Fibroblast of upper back skin (primary cell): ENCODE measurements at regions not wholly inside any gene's neighbourhood (a gene's known extent, or its start where the extent isn't known, plus 50 kb on each side); places are given as distances from the start of the nearest gene placed in this dataset.

ENCODE experiments used
- DNase-seq: peaks from one replicate; pipeline ENCODE4 v3.0.0-alpha.2; 2013

DNA sequence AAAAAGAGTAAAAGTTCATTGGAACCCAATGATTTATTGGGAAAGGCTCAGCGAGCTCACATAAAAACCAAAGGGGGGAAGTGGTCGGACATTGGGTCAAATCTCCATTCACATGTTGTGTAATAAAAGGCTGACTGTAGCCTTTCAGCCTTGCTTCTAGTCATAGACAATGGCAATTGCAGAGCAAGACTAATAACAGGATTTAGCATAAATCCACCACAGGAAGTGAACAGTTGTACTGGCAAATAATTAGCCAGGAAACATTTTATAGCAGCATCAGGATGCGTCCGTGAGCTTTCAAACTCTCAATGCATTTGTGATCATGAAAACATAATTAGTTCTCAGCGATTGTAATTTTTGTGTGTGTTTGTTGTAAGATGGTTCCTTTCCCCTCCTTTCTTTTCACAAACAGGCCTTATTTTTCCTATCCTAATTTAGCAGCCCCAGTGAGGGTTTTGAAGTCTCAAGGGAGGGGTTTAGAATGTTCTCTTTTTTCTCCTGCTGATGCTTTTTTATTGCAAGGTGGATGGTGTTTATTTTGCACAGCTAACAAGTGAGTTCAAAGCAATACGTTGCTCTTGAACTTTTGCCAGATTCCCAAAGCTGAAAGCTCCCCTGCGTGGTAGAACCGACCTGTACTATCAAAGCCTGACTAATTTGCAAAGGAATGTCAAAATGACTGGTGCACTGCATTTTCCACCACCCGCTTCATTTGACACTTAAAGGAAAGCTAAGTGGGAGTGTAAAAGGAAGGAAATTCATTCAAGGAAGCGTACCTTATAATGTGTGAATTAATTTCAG lies 105.6 kb downstream of the SPRY2 start:
- peak; percentile 17 for DNase-seq

DNA sequence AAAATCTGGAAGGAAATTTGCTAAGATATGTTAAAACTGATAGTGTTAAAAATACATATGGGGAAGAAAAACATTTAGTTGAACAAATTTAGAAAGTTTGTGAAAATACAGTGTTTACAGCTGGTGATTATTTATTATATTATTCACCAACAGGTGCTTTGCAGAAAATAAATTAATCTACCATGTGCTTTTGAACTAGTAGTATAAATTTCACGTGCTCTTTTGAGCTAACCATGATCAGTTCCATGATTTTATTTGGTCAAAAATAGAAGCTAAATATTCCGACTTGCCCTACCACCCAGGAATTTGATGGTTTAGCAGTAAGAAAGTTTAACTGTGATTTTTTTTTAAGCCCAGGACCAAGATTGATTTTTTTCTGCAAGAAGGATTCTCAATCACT lies 113.3 kb downstream of the SPRY2 start:
- no peak for DNase-seq

DNA sequence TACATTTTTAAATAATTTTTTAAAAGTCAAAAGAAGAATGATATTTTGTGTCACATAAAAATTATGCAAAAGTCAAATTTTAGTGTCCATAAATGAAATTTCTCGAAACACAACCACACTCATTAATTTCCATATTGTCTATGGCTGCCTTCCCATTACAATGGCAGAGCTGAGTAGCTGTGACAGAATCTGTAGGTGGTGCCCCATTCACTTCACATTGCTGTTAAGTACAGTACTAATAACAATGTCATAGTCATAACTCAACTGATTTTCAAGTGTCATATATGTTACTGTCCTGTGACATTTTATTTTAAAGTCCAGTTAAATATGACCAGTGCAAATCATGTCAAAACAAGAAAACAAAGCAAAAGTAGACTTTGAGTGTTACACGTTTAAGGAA lies 114.3 kb downstream of the SPRY2 start:
- no peak for DNase-seq

DNA sequence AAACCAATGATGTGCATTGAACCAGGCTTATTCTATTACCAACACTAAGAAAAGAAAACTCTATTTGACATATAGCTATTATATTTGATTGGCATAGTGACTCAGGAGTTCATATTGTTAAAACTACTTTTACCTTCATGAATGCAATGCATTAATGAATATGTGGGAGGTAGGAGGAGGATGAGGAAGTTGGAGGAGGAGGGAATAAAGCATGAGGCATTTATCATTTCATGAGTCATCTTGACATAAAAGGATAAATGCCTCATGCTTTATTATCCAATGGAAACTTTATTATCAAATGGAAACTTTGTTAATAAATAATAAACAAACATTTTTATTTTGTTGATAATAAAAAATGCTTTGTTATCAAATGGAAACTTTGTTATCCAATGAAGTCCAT lies 116.5 kb downstream of the SPRY2 start:
- DNase-seq: no peak

DNA sequence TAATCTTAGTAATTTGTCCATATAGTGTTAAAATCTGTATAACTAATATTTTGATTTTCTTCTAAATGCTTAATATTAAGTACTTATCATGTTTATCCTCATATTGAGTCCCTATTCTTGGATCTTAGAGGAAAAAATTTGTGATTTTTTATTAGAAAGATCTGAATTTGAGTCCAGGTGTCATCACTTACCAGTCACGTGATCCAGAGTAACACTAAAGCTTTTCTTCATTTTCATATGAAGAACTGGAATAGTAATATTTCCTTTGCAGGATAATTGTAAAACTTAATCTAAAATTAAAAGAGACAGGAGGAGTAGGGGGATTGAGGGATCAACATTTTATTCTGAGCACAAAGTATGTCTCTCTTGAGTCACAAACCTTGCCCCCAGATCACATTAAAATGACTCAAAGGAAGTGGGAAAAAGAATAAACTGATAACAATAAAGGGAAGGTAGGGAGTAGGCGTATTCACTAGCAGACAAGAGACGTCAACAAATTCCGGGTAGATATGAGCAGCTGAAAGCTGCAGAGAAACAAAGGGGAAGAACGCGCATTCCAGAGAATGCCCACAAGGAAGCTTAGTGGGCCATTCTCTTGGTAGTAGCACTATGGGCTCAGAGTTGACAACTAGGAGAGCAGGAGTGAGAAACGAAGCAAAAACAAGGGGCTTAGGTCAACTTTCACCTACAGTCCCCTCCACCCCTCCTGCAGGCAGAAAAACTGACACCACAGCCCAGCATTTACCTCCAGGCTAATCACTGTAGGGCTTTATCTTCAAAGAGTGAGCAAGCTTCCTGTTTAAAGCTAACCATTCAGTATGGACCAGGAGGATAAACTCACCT lies 123.1 kb downstream of the SPRY2 start:
- no peak for DNase-seq

DNA sequence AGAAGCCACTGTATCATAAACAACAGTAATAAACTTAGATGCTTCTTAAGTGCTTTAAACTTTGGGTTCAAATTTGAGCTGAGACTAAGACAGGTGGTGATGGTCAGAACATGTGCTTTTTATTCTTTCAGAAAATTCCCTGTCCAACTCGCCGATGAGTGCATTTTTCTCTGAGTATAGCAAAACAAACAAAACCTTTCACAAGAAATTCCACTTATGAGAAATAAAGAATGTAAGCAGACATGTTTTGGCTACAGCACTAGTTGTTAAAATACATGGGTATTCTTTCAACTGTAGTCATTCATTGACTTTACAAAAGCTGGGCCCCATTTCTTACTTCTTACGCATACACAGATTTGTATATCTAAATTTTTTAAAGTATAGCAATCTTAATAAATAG lies 125.6 kb downstream of the SPRY2 start:
- peak; percentile 57 for DNase-seq

DNA sequence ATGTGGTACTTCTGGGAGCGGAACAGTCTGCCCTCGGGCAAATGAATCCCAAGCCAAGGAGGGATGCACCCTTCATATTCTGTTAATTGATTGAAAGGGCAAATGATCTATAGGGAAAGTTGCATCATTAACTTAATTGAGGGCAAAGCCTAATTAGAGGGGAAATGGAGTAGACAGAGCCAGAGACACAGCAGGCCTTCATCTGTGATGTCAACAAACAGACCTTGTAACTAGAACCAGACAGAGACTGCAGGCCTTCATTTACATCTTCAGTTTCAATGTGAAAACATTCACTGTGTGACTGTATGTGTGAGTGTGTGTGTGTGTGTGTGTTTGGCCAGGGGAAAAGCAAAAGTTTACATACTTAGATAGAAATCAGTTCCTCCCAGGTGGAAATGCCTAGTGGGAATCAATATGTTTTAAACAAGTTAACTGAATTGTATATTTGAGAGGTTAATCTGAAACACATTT lies 126.4 kb downstream of the SPRY2 start:
- peak; percentile 50 for DNase-seq

DNA sequence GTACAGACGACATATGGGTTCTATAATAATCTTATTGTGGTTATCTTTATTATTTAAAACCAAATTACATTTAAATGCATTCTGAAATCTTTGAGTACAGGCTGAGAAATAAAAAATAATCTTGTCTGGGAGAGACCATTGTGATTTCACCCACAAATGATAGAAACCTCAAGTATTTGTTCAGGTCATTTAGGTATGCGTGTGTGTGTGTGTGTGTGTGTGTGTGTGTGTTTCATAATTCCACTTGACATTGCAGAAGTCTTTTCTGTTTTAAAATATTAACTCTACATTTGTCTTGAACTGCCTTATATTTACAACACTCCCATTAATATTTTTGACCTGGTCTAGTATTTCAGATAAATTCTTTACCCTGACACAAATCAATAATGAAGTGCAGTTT lies 126.9 kb downstream of the SPRY2 start:
- no peak for DNase-seq

DNA sequence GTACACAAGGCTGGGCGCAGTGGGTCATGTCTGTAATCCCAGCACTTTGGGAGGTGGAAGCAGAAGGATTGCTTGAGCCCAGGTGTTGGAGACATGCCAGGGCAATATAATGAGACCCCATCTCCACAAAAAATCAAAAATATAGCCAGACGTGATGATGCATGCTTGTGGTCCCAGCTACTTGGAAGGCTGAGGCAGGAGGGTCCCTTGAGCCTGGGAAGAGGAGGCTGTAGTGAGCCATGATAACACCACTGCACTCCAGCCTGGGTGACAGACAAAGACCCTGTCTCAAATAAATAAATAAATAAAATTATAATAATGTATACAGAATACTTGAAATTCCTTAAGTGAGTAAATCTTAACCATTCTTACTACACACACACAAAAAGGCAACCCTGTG lies 127.7 kb downstream of the SPRY2 start:
- no peak for DNase-seq

DNA sequence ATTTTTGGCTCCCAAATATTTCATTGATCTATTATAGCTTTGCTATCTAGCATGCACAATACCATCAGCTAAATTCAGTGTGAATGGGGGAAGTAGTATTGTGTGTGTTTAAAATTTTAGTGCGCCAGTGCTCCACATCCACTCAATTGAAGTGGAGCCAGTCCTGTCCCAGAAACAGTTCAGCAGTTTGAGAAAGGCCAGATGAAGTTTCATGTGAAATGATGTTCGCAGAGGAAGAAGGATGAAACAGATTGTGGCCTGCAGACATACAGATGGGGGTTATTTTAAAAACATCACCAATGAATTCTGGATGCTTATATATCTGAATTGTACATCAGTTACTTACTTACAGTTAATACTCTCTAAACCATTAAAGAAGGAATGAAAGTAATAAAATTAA lies 129.4 kb downstream of the SPRY2 start:
- no peak for DNase-seq

DNA sequence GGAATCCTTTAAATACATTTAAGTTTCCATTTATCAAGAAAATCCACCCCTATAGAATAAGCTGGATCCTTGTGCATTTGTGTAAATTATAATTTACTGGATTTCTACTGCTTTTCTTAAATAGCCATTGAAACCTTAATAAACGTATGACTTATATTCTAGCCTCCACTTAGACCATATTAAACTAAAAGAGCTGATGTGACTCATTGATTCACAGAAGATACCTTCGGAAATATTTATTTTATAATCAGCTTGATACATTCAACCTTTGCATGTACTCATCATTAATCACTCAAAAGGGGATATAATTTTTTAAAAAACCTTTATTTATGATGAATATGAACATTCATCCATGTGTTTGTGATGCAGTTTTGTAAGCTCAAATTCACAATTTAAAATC lies 136.3 kb downstream of the SPRY2 start:
- no peak for DNase-seq

DNA sequence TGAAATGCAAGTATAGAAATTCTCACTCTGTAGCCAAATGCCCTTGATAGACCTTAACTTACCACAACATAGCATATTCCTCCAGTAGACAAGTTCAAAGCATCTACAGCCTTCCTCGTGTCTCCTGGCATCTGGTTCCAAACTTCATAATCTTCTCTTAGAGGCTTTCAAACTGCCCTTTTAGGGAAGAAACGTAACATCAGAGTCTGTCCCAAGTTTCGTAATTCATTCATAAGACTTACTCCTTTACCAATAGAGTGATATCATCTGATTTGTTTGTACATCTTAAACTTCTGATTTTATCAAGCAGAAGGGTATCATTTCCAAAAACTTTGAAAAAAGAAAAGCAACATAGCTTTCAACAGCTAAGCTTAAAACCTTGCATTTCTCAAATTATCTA lies 137.4 kb downstream of the SPRY2 start:
- DNase-seq: no peak

DNA sequence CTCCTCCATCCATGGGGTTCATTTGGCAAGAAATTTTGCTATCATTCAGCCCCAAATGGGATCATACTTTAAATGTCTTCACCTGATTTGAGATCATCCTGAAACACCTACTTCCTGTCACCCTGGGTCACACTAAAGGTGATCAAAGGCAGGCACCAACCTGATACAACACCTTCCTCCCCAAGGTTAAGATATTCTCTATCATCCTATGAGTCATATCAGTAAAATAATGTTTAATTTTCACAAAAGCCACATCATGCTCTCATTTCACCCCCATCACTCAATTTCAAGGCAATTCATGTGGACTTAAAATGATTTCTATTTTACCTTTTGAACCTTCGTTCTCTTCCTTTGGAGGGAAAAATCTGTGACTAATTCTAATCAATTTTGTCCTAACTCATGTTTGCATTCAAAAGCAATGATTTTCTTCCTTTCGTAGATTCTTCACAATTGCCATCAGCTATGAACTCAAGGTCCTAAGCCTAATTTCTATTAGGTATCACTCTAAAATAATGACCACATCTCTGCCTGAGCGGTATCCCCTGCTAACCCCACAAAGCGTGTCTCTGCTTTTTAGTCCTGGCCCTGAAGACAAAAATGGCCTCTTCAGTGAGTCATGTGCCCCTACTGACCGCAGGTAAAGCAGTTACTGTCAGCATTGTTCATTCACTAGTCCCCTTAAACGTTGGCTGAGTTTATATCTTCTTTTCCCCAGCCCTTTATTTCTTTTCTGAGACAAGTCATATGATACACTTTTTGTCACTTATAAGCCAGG lies 139.0 kb downstream of the SPRY2 start:
- DNase-seq: no peak

DNA sequence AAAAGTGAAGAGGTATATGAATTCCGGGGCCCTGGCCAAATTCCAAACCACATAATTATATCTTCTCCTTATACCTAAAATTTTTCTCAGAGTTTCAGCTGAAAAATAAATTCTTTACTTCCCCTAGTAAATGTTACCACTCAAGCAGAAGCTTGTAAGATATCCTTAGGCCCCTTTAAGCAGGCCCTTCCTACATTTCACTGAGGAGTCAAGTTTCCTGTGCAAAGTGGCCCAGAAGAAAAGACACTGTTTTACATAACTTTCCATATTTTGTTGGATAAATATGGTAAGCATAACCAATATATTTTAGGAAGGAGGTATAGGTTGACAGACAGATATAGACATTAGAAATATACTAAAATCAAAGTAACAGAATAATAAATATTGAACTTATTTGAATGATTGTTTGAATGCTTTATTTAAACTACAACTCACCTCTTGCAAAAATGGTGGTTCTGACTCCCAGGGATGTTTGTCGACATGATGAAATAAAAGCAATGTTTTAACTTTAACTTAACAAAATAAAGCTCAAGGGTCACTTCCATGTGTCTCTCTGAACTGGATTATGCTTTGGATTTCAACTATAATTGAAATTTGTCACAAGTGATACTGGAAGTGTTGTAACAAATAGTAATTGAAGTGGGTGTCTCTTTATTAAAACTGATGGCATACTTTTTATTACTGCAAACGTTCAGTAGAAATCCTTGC lies 141.2 kb downstream of the SPRY2 start:
- no peak for DNase-seq

DNA sequence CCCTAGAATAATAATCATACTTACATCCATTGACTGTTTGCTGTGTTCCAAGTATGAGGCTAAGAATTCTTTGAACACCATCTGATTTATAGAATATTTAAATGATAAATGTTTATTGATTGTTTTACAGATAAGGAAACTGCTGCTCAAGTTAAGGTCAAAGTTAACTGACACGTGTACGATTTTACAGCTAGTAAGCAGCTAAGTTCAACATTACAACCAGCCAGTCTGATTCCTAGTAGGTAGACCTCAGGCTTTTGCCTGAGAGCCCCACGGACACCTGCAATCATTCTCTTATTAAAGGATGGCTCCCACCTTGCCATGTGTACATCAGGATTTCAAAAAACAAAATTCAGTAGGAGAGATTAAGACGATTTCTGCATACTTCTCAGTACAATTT lies 141.9 kb downstream of the SPRY2 start:
- DNase-seq: no peak

DNA sequence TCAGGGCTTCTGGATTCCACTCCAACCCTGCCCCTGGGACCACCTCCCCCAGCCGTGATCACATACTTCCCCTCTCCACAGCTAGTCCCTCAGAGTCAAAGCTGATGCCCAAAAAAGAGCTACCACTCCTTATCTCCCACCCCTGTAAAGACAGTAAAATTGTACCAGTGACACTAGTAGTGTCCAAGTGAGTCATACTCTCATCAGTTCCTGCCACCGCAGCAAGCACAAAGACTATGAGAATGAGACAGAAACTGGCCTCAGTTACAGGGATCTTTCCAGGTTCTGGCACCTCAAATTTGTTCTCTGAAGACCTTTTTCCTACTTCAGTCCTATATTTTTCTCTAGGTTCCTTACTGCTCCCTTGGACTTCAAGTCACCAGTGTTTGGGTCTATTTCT lies 144.2 kb downstream of the SPRY2 start:
- no peak for DNase-seq

DNA sequence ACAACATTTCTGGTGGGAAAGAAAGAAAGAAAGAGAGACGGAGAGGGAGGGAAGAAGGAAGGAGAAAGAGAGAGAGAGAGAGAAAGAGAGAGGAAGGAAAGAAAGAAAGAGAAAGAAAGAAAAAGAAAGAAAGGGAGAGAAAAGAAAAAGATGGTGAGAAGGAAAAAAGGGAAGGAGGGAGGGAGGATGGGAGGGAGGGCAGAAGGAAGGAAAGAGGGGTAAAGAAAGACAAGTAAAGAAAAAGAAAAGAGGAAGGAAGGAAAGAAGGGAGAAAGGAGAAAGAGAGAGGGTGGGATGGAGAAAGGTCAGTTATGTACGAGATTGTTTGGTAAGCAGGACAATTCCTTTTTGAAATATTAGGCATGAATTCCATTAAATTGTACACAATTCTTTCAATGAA lies 145.3 kb downstream of the SPRY2 start:
- no peak for DNase-seq

DNA sequence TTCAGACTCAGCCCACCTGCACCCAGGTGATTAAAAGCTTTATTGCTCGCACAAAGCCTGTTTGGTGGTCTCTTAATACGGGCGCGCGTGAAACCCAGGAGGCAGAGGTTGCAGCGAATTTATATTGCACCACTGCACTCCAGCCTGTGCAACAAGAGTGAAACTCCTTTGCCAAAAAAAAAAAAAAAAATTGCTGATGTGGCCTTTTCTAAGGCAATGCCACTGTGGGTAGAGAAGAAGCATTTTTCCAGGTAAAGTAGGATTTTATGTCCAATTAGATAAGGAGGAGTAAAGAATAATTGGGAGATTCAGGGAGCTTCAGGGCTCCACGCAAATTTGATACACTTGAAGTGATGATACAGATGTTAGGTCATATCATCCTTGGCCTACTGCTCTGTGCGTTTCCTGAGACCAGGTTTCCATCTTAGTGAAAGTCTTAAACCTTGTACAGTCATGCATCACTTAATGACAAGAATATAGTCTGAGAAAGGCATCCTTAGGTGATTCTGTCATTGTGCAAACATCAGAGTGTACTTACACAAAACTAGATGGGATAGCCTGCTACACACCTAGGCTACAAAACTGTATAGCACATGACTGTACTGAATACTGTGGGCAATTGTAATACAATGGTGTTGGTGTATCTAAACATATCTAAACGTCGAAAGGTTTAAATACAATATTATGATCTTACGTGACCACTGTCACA lies 150.9 kb downstream of the SPRY2 start:
- no peak for DNase-seq

DNA sequence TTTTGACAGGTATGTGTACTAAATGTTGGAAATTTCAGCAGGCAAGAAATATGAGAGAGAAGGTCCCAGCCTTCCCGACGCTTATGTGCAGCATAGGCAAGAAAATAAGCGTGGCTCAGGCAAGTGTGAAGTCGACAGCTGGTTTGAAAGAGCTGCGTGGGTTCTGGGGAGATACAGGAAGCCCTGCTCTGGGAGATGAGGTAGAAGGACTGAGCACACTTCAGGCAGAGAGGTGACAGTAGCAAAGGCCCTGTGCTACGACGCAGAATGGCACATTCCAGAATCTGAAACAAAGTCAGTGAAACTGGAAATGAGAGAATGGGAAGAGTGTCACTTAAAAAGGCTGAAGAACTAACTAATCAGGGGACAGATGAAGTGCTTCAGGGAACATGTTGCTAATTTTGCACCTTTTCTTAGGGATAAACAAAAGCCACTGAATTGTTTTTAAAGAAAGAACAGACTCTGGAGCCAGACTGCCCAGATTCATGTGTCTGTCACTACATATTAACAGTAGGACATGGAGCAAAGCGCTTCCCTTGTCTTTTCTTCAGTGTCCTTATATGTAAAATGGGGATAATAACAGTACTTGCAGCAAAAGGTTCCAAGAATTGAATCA lies 160.1 kb downstream of the SPRY2 start:
- no peak for DNase-seq

DNA sequence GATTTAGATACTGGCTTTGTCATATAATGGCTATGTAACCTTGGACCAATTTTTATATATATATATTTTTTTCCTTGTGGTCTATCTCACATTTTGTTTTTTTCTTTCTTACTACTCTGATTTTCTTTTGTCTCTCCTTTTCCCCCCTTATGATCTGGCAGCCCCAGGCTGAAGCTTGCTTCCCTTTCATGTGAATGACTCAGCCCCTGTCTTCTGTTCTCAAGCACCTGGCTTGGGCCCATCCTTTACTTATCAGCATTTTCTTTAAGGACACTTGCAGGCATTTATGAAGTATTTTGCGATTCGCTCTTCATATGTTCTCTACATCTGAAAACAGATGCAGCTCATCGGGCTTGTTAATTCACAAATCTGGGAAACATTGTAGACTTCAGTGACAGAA lies 163.6 kb downstream of the SPRY2 start:
- DNase-seq: no peak

DNA sequence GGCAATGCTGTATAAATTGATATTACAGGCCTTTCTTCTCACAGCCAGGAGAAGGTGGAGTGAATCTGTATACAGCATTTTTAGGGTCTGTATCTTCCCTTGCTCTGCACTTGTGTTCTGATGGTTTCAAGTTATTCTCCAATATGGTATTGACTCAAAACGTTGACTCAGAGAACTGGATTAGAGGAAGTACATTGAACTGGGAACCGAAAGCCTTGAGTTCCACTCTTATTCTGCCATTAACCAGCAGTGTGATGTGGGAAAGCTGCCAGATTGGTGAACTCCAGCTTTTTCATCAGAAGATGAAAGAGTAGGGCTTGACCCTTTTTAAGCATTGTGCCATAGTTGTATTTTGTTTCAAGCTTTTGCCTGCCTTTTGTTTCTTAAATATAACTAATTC lies 167.7 kb downstream of the SPRY2 start:
- DNase-seq: no peak

DNA sequence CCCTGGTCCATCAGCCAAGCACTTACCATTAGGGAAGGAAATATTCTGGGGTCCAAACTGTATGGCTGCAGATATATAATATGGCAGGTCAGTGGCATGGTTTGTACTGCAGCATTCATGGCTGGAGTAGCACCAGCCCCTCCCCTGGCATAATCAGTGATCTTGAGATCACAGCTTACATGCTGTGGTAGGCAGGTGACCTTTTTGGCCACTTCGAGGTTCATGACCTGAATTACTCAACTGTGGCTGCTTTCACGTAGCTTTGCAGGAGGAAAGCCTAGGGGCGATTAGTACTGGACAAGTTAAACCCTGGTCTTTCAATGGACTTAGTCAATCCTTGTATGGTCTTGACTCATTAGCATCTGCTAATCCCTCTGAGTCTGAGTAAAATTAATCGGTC lies 169.8 kb downstream of the SPRY2 start:
- DNase-seq: no peak
